ENCODE measurements at regions not wholly inside any gene's neighbourhood (a gene's known extent, or its start where the extent isn't known, plus 50 kb on each side); places are given as distances from the start of the nearest gene placed in this dataset.

DNA sequence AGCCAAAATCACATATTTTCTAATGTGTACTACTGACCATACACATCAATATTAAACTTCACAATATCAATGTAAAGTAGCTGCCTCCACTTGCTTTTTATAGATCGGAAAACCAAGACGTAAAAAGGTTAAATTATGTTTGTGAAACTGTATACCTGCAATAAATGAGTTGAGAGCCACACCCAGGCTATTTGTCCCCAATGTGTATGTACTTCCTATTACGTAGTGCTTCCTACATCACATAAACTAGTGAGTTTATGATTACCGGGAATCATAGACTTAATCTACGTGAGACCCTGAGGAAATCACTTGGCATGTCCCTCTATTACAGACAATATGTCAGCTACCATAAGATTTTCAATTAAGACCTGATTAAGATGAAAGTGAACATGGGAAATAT lies 903.4 kb downstream of the RAB28 start:
- no peak for DNase-seq (ENCODE audit: low spot score in 2 of 2)
- H3K36me3 ChIP-seq = no peaks in the 10 kb centered on the region
- H3K9me3 ChIP-seq = no peaks in the 10 kb centered on the region
- 87 to 89% methylated on average over 5 of the region's 5 CpGs for WGBS, 2 donors
- no peak overlapping the region for H3K27ac ChIP-seq
- H3K27me3 ChIP-seq = no peaks in the 10 kb centered on the region
- TF ChIP-seq, protein P1, sequence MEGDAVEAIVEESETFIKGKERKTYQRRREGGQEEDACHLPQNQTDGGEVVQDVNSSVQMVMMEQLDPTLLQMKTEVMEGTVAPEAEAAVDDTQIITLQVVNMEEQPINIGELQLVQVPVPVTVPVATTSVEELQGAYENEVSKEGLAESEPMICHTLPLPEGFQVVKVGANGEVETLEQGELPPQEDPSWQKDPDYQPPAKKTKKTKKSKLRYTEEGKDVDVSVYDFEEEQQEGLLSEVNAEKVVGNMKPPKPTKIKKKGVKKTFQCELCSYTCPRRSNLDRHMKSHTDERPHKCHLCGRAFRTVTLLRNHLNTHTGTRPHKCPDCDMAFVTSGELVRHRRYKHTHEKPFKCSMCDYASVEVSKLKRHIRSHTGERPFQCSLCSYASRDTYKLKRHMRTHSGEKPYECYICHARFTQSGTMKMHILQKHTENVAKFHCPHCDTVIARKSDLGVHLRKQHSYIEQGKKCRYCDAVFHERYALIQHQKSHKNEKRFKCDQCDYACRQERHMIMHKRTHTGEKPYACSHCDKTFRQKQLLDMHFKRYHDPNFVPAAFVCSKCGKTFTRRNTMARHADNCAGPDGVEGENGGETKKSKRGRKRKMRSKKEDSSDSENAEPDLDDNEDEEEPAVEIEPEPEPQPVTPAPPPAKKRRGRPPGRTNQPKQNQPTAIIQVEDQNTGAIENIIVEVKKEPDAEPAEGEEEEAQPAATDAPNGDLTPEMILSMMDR (IDR thresholded peaks at IDR 0.05) = no peak
- TF ChIP-seq EP300 (IDR thresholded peaks at IDR 0.05) = no peak
- no peak for TF ChIP-seq POLR2A (IDR thresholded peaks at IDR 0.05)
- no peak overlapping the region for H3K4me3 ChIP-seq
- H3K4me1 ChIP-seq = no peaks in the 10 kb centered on the region

DNA sequence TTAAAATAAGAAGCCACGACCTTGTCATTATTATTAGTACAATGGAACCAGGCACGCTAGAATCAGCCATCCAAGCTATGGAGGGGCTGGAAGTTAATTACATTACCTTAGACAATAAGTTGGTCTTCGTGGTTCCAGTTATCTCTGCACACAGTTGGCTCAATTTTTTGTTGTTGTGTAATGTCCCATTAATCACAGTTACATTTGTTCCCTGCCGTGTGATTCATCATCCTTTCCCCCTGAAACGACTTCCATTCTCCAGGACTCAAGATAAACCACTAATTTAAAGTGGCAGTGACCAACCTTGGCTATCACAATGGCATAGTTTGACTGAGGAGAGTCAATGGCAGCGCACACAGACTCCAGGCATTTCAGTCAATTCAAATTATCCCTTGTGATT lies 905.0 kb downstream of the RAB28 start:
- TF ChIP-seq EP300 (IDR thresholded peaks at IDR 0.05) (no peak), POLR2A (IDR thresholded peaks at IDR 0.05) (no peak)
- TF ChIP-seq, protein P1 (IDR thresholded peaks at IDR 0.05) = no peak
- H3K4me3 ChIP-seq = no peak overlapping the region
- no peaks in the 10 kb centered on the region for H3K27me3 ChIP-seq
- no peaks in the 10 kb centered on the region for H3K4me1 ChIP-seq
- no peaks in the 10 kb centered on the region for H3K36me3 ChIP-seq
- no peaks in the 10 kb centered on the region for H3K9me3 ChIP-seq
- no peak for DNase-seq (ENCODE audit: low spot score in 2 of 2)
- no peak overlapping the region for H3K27ac ChIP-seq
- 51 to 55% methylated on average over 6 of the region's 6 CpGs for WGBS, 2 donors

DNA sequence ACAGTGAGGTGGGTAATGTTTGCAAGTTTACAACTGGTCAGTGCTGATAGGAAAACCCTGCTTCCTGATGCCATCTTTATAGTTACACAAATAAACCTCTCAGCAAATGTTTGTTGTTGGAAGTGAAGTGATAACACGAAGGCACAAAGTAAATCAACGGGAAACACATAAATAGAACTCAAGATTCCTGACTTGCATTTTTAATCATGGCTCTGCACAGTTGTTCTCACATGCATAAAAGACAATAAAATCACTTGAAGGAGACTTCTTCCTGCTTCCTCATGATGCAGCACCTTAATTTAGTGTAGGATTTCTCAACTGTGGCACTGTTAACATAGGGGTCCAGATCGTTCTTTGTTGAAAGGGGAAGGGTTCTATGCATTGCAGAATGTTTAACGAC lies 907.7 kb downstream of the RAB28 start:
- no peaks in the 10 kb centered on the region for H3K4me1 ChIP-seq
- no peak overlapping the region for H3K27ac ChIP-seq
- 57 to 62% methylated on average over 4 of the region's 4 CpGs for WGBS, 2 donors
- H3K27me3 ChIP-seq = no peaks in the 10 kb centered on the region
- H3K36me3 ChIP-seq = no peaks in the 10 kb centered on the region
- H3K9me3 ChIP-seq = no peaks in the 10 kb centered on the region
- no peak for DNase-seq (ENCODE audit: low spot score in 2 of 2)
- no peak for TF ChIP-seq POLR2A (IDR thresholded peaks at IDR 0.05)
- no peak overlapping the region for H3K4me3 ChIP-seq

DNA sequence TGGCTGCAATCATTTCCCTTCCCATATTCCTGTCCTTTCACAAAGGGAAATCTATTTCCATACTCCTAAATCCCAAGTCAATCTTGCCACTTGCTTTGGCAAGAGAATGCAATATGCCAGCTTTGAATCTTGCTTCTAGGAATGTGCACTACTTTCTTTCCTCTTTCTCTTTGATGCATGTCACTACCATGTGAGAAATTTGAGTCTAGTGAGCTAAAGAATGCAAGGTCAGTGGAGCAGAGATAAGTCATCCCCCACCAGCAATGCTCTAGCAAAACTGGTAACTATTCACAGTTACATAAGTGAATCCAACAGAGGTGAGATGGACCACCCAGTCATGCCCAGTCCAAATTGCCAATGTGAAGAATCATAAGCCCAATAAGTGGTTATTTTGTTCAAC lies 910.4 kb downstream of the RAB28 start:
- no peak overlapping the region for H3K4me3 ChIP-seq
- no peaks in the 10 kb centered on the region for H3K36me3 ChIP-seq

DNA sequence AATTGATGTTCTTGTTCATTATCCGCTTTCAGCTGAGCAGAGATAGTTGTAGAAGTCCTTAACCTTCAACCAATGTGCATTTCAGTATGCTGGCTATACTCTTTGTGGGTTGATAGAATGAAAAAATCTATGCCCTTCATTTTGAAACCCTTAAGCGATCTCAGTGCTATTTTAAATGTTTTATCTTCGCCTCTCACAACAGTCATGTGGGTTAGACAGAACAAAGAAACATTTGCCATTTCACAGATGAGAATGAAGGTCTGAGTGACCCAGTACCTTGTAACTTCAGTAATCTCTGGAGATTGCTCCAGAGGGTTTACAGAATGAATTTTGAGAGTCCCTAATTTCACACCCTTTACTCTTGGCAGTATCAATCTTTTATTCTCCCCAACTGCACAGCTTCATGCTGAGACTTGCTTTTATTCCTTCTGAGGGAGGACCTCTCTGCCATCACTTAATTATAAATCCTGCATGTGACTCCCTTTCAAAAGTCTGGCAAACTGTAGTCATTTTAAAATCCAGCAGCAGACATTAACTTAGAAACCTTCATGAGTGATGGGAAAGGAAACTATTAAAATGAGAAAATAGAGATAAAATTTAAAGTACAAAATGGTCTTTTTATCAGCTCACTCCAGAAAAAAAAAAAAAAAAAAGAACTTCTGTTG lies 921.5 kb downstream of the RAB28 start:
- H3K4me3 ChIP-seq = no peak overlapping the region
- no peaks in the 10 kb centered on the region for H3K9me3 ChIP-seq
- no peaks in the 10 kb centered on the region for H3K27me3 ChIP-seq
- 53 to 88% methylated on average over 3 of the region's 3 CpGs for WGBS, 2 donors
- no peaks in the 10 kb centered on the region for H3K36me3 ChIP-seq
- no peak for TF ChIP-seq POLR2A (IDR thresholded peaks at IDR 0.05)
- TF ChIP-seq, protein P1 (IDR thresholded peaks at IDR 0.05) = no peak
- no peak for TF ChIP-seq EP300 (IDR thresholded peaks at IDR 0.05)
- no peak for DNase-seq (ENCODE audit: low spot score in 2 of 2)
- no peak overlapping the region for H3K27ac ChIP-seq
- no peaks in the 10 kb centered on the region for H3K4me1 ChIP-seq

More for the DNA sequence above, 910.4 kb downstream of the RAB28 start:
- no peak for DNase-seq (ENCODE audit: low spot score in 2 of 2)
- no peaks in the 10 kb centered on the region for H3K9me3 ChIP-seq
- TF ChIP-seq, protein P1 (IDR thresholded peaks at IDR 0.05) = no peak
- TF ChIP-seq POLR2A (IDR thresholded peaks at IDR 0.05) = no peak
- no peak for TF ChIP-seq EP300 (IDR thresholded peaks at IDR 0.05)
- no peak overlapping the region for H3K27ac ChIP-seq
- no peaks in the 10 kb centered on the region for H3K4me1 ChIP-seq
- H3K27me3 ChIP-seq = no peaks in the 10 kb centered on the region

DNA sequence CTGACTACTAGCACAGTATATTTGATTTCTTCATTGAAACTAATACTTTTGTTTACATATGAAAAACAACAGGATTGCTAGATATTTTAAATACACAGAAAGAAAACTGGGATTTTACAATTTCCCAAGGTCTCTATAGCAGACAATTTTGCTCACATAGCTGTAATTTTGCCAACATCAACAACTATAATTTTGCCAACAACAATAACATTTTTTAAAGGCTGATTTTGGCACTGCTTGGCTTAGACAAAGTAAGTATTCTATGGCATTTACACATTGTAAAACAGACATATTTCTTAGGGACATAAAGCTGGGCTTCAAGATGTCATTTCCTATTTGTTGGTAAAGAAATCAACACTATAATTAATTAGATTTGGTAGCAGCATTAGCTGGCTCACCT lies 922.1 kb downstream of the RAB28 start:
- H3K4me1 ChIP-seq = no peaks in the 10 kb centered on the region
- no peak for TF ChIP-seq POLR2A (IDR thresholded peaks at IDR 0.05)
- TF ChIP-seq, protein P1 (IDR thresholded peaks at IDR 0.05) = no peak
- TF ChIP-seq EP300 (IDR thresholded peaks at IDR 0.05) = no peak
- no peaks in the 10 kb centered on the region for H3K36me3 ChIP-seq
- no peak for DNase-seq (ENCODE audit: low spot score in 2 of 2)
- no peaks in the 10 kb centered on the region for H3K9me3 ChIP-seq
- no peak overlapping the region for H3K27ac ChIP-seq
- no peaks in the 10 kb centered on the region for H3K27me3 ChIP-seq
- no peak overlapping the region for H3K4me3 ChIP-seq

Measured in tibial nerve (tissue), 4 donors.